ENCODE measurements at regions not wholly inside any gene's neighbourhood (a gene's known extent, or its start where the extent isn't known, plus 50 kb on each side); places are given as distances from the start of the nearest gene placed in this dataset.

DNA sequence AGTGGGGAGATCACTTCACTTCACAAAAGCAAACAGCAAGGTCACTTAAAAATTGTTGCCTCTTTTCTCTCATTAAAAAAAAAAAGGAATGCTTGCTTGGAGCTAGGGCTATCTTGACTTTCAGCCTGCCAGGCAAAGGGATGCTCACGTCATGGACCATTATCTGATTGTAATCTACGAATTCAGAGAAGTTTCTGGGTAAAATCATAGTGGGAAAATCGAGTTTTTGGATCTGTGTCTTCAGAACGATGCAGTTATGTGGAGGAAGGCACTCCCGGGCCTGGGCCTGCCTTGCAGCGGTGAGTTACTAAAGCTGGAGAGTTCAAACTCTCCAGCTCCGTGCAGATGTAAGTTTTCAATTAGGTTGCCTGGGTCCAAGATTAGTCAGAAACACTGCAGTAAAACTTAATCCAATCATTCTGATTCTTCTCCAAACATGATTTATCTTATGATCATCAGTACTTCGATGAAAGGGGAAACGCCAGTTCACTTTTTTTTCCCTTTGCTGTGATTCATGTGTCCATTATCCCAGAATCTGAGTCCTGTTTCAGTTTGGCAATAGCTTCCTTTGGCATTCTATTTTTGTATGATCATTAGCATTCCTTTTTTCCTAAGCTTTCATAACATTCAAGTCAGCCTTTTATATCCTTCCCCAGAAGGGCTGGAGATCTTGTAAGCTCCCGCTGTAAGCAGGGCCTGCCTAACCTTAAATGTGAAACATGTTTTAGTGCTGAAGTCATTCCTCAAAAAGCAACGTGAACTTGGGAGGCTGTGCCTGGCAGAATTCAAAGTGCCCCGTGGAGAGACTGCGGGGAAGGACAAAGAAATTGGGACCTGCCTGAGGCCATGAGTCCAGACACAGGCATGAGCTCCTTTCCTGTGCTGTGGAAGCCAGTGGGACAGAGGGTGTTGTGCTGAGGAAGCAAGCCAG, 119.3 kb upstream of the TWIST2 start:
- Histone ChIP-seq H3K36me3 (no peaks in the 10 kb centered on the region), H3K9me3 (no peaks in the 10 kb centered on the region), H3K4me3 (no peak overlapping the region), H3K27me3 (no peaks in the 10 kb centered on the region), H3K27ac (peak overlapping the region; percentile 20 to 65 (median 44)), H3K4me1 (no peaks in the 10 kb centered on the region)
- ATAC-seq (peak; percentile 46 to 54), DNase-seq (peak in 1 of 2 donors; percentile 35)
- intact Hi-C loops (cut with DNase I; ENCODE audit: low total_unique reads): no loop called here
- TF ChIP-seq, protein P1, sequence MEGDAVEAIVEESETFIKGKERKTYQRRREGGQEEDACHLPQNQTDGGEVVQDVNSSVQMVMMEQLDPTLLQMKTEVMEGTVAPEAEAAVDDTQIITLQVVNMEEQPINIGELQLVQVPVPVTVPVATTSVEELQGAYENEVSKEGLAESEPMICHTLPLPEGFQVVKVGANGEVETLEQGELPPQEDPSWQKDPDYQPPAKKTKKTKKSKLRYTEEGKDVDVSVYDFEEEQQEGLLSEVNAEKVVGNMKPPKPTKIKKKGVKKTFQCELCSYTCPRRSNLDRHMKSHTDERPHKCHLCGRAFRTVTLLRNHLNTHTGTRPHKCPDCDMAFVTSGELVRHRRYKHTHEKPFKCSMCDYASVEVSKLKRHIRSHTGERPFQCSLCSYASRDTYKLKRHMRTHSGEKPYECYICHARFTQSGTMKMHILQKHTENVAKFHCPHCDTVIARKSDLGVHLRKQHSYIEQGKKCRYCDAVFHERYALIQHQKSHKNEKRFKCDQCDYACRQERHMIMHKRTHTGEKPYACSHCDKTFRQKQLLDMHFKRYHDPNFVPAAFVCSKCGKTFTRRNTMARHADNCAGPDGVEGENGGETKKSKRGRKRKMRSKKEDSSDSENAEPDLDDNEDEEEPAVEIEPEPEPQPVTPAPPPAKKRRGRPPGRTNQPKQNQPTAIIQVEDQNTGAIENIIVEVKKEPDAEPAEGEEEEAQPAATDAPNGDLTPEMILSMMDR (IDR thresholded peaks at IDR 0.05 in 4 of 5, conservative IDR thresholded peaks at IDR 0.05 in 1 of 5): no peak
- TF ChIP-seq POLR2A (IDR thresholded peaks at IDR 0.05): no peak
- in situ Hi-C loops (cut with MboI; ENCODE audit: low sequenced_read_pairs in 4 of 4): no loop called here

DNA sequence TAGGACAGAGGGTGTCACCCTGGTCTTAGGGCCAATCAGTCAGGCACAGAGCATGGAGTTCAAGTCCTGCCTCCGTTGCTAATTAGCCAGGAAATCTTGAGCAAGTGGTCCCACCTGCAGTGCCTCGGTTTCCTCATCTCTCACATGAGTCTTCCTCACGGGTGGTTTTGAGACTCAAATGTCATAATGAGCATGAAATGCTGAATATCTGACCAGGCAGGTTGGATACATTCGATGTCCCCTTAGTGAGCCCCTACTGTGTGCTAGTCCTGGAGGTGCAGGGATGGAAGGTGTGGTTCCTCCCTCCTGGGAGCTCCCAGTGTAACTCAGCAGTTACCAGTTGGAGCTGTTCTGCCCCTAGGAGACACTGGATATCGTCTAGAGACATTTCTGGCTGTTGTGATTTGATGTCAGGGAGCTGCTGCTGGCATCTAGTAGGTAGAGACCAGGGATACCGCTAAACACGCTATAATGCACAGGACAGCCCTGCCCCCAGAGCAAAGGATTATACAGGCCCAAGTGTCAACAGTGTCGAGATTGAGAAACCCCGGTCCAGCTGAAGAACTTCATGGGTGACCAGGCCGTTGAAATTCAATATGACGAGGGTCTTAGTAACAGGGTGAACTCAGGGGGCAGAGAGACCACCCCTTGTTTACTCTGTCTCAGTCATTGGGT, 118.5 kb upstream of the TWIST2 start:
- DNase-seq (no peak), ATAC-seq (no peak)
- peak overlapping the region; percentile 20 to 65 (median 44) for H3K27ac ChIP-seq
- no peaks in the 10 kb centered on the region for H3K27me3 ChIP-seq
- H3K4me3 ChIP-seq: no peak overlapping the region
- no peaks in the 10 kb centered on the region for H3K4me1 ChIP-seq
- intact Hi-C loops (cut with DNase I; ENCODE audit: low total_unique reads): no loop called here
- in situ Hi-C loops (cut with MboI; ENCODE audit: low sequenced_read_pairs in 4 of 4): no loop called here
- H3K9me3 ChIP-seq: no peaks in the 10 kb centered on the region
- no peaks in the 10 kb centered on the region for H3K36me3 ChIP-seq
- no peak for TF ChIP-seq POLR2A (IDR thresholded peaks at IDR 0.05)
- TF ChIP-seq, protein P1 (IDR thresholded peaks at IDR 0.05 in 4 of 5, conservative IDR thresholded peaks at IDR 0.05 in 1 of 5): no peak

DNA sequence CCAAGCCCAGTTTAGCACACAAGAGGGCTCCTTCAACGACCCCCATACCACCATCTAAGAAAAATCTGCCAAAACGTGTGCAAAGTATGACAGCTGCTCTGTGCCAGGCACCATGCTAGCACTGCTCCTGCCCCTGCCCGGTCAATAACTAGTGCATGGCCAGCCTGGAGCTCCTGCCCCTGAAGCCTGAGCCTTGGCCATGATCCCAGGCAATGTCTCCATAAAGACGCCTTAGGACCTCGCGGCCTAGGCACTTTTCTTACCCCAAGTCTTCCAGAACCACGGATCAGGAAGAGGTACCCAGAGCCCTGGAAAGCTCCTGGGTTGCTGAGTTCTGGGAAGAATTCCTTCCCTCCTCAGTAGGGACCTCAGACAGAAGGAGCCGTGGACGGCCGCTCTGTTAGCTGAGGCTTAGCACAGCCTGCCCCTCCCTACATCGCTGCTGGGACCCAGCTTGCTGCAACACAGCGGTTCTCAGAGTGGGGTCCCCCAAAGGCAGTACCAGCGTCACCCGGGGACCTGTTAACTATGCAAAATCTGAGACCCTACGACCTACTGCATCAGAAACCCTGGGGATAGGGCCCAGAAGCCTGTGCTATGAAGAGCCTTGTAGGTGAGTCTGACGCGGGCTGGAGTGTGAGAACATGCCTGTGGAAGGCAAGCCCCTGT, 117.8 kb upstream of the TWIST2 start:
- intact Hi-C loops (cut with DNase I; ENCODE audit: low total_unique reads): no loop called here
- H3K9me3 ChIP-seq: no peaks in the 10 kb centered on the region
- TF ChIP-seq, protein P1 (IDR thresholded peaks at IDR 0.05 in 4 of 5, conservative IDR thresholded peaks at IDR 0.05 in 1 of 5): no peak
- no peak for TF ChIP-seq POLR2A (IDR thresholded peaks at IDR 0.05)
- peaks cover 0 to under 1% (median 0%) of the 10 kb centered on the region in 3 donors for H3K27me3 ChIP-seq
- DNase-seq (no peak), ATAC-seq (no peak)
- no peaks in the 10 kb centered on the region for H3K36me3 ChIP-seq
- H3K4me3 ChIP-seq: no peak overlapping the region
- in situ Hi-C loops (cut with MboI; ENCODE audit: low sequenced_read_pairs in 4 of 4): no loop called here
- H3K27ac ChIP-seq: no peak overlapping the region
- no peaks in the 10 kb centered on the region for H3K4me1 ChIP-seq

GRCh38 chr2:238730881-238731280, 117.0 kb upstream of the TWIST2 start:
- intact Hi-C loops (cut with DNase I; ENCODE audit: low total_unique reads) (no loop called here), in situ Hi-C loops (cut with MboI; ENCODE audit: low sequenced_read_pairs in 4 of 4) (no loop called here)
- Histone ChIP-seq H3K27ac (no peak overlapping the region), H3K36me3 (no peaks in the 10 kb centered on the region), H3K9me3 (no peaks in the 10 kb centered on the region), H3K27me3 (peaks cover 0 to 3% (median 0%) of the 10 kb centered on the region in 3 donors), H3K4me1 (no peaks in the 10 kb centered on the region), H3K4me3 (no peak overlapping the region)
- TF ChIP-seq, protein P1 (IDR thresholded peaks at IDR 0.05 in 4 of 5, conservative IDR thresholded peaks at IDR 0.05 in 1 of 5): no peak
- no peak for TF ChIP-seq POLR2A (IDR thresholded peaks at IDR 0.05)
- ATAC-seq: no peak
- DNase-seq: no peak
